ENCODE measurements at regions not wholly inside any gene's neighbourhood (a gene's known extent, or its start where the extent isn't known, plus 50 kb on each side); places are given as distances from the start of the nearest gene placed in this dataset.

DNA sequence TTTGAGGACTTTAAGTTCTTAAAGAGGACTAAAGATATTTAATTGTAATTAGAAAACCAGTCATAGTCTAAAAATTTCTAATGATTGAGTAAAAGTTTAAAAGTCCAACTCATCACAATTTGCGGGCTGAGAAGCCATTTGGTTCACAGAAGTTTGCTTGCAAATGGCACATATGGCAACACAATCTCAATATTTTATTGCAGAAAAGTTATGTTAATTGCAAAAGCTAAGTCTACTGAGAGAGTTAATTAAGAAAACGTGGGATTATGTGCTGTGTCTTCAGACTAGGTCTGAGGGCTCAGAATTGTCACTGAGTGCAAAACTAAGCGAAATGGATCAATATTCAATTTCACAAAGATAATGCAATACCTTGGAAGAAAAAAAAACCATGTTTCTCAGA is 289.7 kb downstream of the PYDC2 start:
- intact Hi-C loops (cut with DNase I, micrococcal nuclease): no loop called here
- Histone ChIP-seq H3K27ac (ENCODE audit: low read depth in 1 of 2, low read length in 2 of 2) (no peak overlapping the region), H3K36me3 (ENCODE audit: insufficient read depth, low read length) (no peaks in the 10 kb centered on the region), H3K9me3 (ENCODE audit: control insufficient read depth in 1 of 2, insufficient read depth in 1 of 2, low read length in 2 of 2) (no peaks in the 10 kb centered on the region), H3K4me1 (ENCODE audit: insufficient read depth, low read length) (no peaks in the 10 kb centered on the region), H3K4me3 (ENCODE audit: low read length) (no peak overlapping the region), H3K27me3 (ENCODE audit: control insufficient read depth in 1 of 2, insufficient read depth in 2 of 2, low read length in 2 of 2) (no peaks in the 10 kb centered on the region)
- ChIA-PET CTCF (no interaction called here), POLR2A (no interaction called here)
- TF ChIP-seq, protein P1, sequence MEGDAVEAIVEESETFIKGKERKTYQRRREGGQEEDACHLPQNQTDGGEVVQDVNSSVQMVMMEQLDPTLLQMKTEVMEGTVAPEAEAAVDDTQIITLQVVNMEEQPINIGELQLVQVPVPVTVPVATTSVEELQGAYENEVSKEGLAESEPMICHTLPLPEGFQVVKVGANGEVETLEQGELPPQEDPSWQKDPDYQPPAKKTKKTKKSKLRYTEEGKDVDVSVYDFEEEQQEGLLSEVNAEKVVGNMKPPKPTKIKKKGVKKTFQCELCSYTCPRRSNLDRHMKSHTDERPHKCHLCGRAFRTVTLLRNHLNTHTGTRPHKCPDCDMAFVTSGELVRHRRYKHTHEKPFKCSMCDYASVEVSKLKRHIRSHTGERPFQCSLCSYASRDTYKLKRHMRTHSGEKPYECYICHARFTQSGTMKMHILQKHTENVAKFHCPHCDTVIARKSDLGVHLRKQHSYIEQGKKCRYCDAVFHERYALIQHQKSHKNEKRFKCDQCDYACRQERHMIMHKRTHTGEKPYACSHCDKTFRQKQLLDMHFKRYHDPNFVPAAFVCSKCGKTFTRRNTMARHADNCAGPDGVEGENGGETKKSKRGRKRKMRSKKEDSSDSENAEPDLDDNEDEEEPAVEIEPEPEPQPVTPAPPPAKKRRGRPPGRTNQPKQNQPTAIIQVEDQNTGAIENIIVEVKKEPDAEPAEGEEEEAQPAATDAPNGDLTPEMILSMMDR (IDR thresholded peaks at IDR 0.05): no peak
- Mint-ChIP-seq H3K4me1 (ENCODE audit: low read depth) (no peaks in the 10 kb centered on the region), H3K36me3 (ENCODE audit: low read depth) (no peaks in the 10 kb centered on the region), H3K9me3 (peaks cover 2% of the 10 kb centered on the region), H3K27ac (no peak overlapping the region), H3K4me3 (no peak overlapping the region), H3K27me3 (no peaks in the 10 kb centered on the region)
- DNase-seq (no peak), ATAC-seq (ENCODE audit: poor library complexity) (no peak)

DNA sequence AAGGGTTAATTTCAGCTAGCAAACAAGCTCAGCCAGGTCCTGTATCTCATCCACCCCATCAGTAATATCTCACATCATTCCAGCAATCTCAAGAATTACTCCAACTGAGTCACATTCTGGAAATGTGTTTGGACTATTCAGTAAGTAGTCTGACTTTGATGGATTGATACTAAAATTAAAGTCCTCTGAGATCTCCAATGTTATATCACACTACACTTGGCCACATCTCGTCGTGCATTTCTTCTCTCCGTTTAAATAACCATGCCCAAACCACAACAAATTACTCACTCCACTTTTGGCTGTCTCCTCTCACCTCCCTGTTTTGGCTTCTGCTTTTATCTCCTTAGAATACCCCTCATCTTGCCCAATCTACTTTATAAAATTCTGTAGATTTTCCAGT is 292.2 kb downstream of the PYDC2 start:
- Mint-ChIP-seq H3K36me3 (ENCODE audit: low read depth) (no peaks in the 10 kb centered on the region), H3K27ac (no peak overlapping the region), H3K27me3 (no peaks in the 10 kb centered on the region), H3K4me3 (no peak overlapping the region), H3K9me3 (peaks cover 4% of the 10 kb centered on the region), H3K4me1 (ENCODE audit: low read depth) (no peaks in the 10 kb centered on the region)
- no peaks in the 10 kb centered on the region for H3K4me1 ChIP-seq (ENCODE audit: insufficient read depth, low read length)
- POLR2A ChIA-PET: no interaction called here
- intact Hi-C loops (cut with DNase I, micrococcal nuclease): no loop called here
- DNase-seq (no peak), ATAC-seq (ENCODE audit: poor library complexity) (no peak)
- no peak overlapping the region for H3K4me3 ChIP-seq (ENCODE audit: low read length)
- TF ChIP-seq, protein P1 (IDR thresholded peaks at IDR 0.05): no peak
- no peaks in the 10 kb centered on the region for H3K36me3 ChIP-seq (ENCODE audit: insufficient read depth, low read length)
- no peaks in the 10 kb centered on the region for H3K27me3 ChIP-seq (ENCODE audit: control insufficient read depth in 1 of 2, insufficient read depth in 2 of 2, low read length in 2 of 2)
- no peaks in the 10 kb centered on the region for H3K9me3 ChIP-seq (ENCODE audit: control insufficient read depth in 1 of 2, insufficient read depth in 1 of 2, low read length in 2 of 2)
- CTCF ChIA-PET: no interaction called here
- no peak overlapping the region for H3K27ac ChIP-seq (ENCODE audit: low read depth in 1 of 2, low read length in 2 of 2)

DNA sequence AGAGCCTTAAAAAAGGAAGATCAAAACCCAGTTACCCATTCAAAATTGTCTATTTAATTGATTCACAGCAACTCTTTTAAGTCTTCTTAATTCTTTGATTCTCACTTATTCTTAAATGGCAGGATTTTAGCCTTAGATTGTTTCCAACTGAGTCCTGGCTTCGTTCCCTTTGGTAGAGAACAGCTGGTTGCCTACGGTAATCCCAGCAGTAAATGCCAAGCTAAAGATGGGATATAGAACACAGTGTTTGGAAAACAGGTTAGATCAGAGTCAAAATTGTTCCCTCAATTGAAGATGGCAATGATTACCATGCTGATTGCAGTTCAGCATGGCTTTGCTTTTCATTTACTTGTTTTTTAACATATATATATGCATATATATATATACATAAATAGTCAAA is 300.9 kb downstream of the PYDC2 start:
- Mint-ChIP-seq H3K36me3 (ENCODE audit: low read depth) (no peaks in the 10 kb centered on the region), H3K27me3 (no peaks in the 10 kb centered on the region), H3K9me3 (peaks cover 11% of the 10 kb centered on the region), H3K27ac (no peak overlapping the region), H3K4me1 (ENCODE audit: low read depth) (no peaks in the 10 kb centered on the region), H3K4me3 (no peak overlapping the region)
- Histone ChIP-seq H3K27me3 (ENCODE audit: control insufficient read depth in 1 of 2, insufficient read depth in 2 of 2, low read length in 2 of 2) (no peaks in the 10 kb centered on the region), H3K27ac (ENCODE audit: low read depth in 1 of 2, low read length in 2 of 2) (no peak overlapping the region), H3K4me3 (ENCODE audit: low read length) (no peak overlapping the region), H3K4me1 (ENCODE audit: insufficient read depth, low read length) (no peaks in the 10 kb centered on the region), H3K9me3 (ENCODE audit: control insufficient read depth in 1 of 2, insufficient read depth in 1 of 2, low read length in 2 of 2) (no peaks in the 10 kb centered on the region), H3K36me3 (ENCODE audit: insufficient read depth, low read length) (no peaks in the 10 kb centered on the region)
- CTCF ChIA-PET: no interaction called here
- intact Hi-C loops (cut with DNase I, micrococcal nuclease): no loop called here
- TF ChIP-seq, protein P1 (IDR thresholded peaks at IDR 0.05): no peak
- DNase-seq: no peak
- POLR2A ChIA-PET: no interaction called here
- ATAC-seq (ENCODE audit: poor library complexity): no peak
